SK-N-SH (cell line): ENCODE measurements at regions not wholly inside any gene's neighbourhood (a gene's known extent, or its start where the extent isn't known, plus 50 kb on each side); places are given as distances from the start of the nearest gene placed in this dataset.
A peak's percentile ranks its signal among the peaks of the same experiment; 100 is the strongest.

Experiments
- CTCF ChIA-PET: fragments of 300-600, 350-600 bp; formaldehyde crosslinking; extraction: SDS; loops from one replicate; lab custom pipeline; 2021; lab: Yijun Ruan, JAX
- POLR2A ChIA-PET: fragments of 350-600 bp; sonication (Branson Sonifier 250); formaldehyde crosslinking; extraction: SDS; loops from one replicate; lab custom pipeline; 2020; ENCODE audit warnings: antibody characterized with exemption, inconsistent platforms; lab: Yijun Ruan, JAX
- DNase-seq: peaks from one replicate; pipeline ENCODE4 v3.0.0; 2012
- H2AFZ ChIP-seq: fragments of 200-600 bp; sonication (generic); 2 replicates; pipeline ENCODE4 v1.8.1; 2016; ENCODE audit warnings: antibody characterized with exemption, mild to moderate bottlenecking, low read depth
- H3F3A ChIP-seq: fragments of 200-600 bp; sonication (generic); replicated peaks from 2 replicates; pipeline ENCODE3; 2016; ENCODE audit warnings: antibody characterized with exemption, mild to moderate bottlenecking; ENCODE audit not compliant: insufficient read depth
- H3K27ac ChIP-seq, 2 experiments: fragments of 200-500 bp in 1 of 2; fragments of 200-600 bp in 1 of 2; sonication (Bioruptor generic) in 1 of 2; sonication (generic), shearing (Covaris generic) in 1 of 2; 2 replicates each; pipeline versions ENCODE4 v1.5.1 to v1.6.1; 2014 to 2016; ENCODE audit warnings: low read depth in 2 of 2, inconsistent platforms in 1 of 2, low read length in 1 of 2, mild to moderate bottlenecking in 1 of 2, mixed read lengths in 1 of 2
- H3K27me3 ChIP-seq: fragments of 200-600 bp; sonication (generic), shearing (Covaris generic); 2 replicates; pipeline ENCODE4 v1.6.1; 2016; ENCODE audit warnings: mixed run types; ENCODE audit not compliant: insufficient read depth
- H3K36me3 ChIP-seq, 2 experiments: fragments of 200-500 bp in 1 of 2; fragments of 200-600 bp in 1 of 2; sonication (Bioruptor generic) in 1 of 2; sonication (generic) in 1 of 2; replicated peaks in 1 of 2; 2 replicates each; pipeline versions ENCODE3 to v1.5.1; 2014 to 2016; ENCODE audit warnings: low read length in 1 of 2, mild to moderate bottlenecking in 1 of 2; ENCODE audit not compliant: insufficient read depth in 2 of 2, control insufficient read depth in 1 of 2
- H3K4me1 ChIP-seq, 2 experiments: fragments of 200-500 bp in 1 of 2; fragments of 200-600 bp in 1 of 2; sonication (Bioruptor generic) in 1 of 2; sonication (generic), shearing (Covaris generic) in 1 of 2; 2 replicates each; pipeline versions ENCODE4 v1.5.1 to v1.6.1; 2014 to 2016; ENCODE audit warnings: low read depth in 1 of 2, low read length in 1 of 2, mixed run types in 1 of 2; ENCODE audit not compliant: insufficient read depth in 2 of 2, control insufficient read depth in 1 of 2
- H3K4me2 ChIP-seq: fragments of 200-600 bp; sonication (generic), shearing (Covaris generic); 2 replicates; pipeline ENCODE4 v1.6.1; 2017; ENCODE audit warnings: mixed run types
- H3K4me3 ChIP-seq, 2 experiments: fragments of 200-500 bp in 1 of 2; fragments of 200-600 bp in 1 of 2; sonication (Bioruptor generic) in 1 of 2; sonication (generic), shearing (Covaris generic) in 1 of 2; 2 replicates each; pipeline versions ENCODE4 v1.5.1 to v1.8.1; 2014 to 2016; ENCODE audit warnings: low read depth in 2 of 2, inconsistent platforms in 1 of 2, low read length in 1 of 2, mild to moderate bottlenecking in 1 of 2, mixed read lengths in 1 of 2, moderate library complexity in 1 of 2
- H3K79me2 ChIP-seq: fragments of 200-600 bp; sonication (generic); 2 replicates; pipeline ENCODE4 v1.8.1; 2017; ENCODE audit warnings: mild to moderate bottlenecking; ENCODE audit not compliant: insufficient read depth
- H3K9ac ChIP-seq: fragments of 200-600 bp; sonication (generic); 2 replicates; pipeline ENCODE4 v1.6.1; 2017; ENCODE audit warnings: mixed run types
- H3K9me2 ChIP-seq: fragments of 200-600 bp; sonication (generic); 2 replicates; pipeline ENCODE4 v1.6.1; 2017; ENCODE audit warnings: mixed run types
- H3K9me3 ChIP-seq: fragments of 200-600 bp; sonication (generic); 2 replicates; pipeline ENCODE4 v1.6.1; 2017; ENCODE audit warnings: mixed run types, mild to moderate bottlenecking, moderate library complexity
- H4K20me1 ChIP-seq: fragments of 200-600 bp; sonication (generic); 2 replicates; pipeline ENCODE4 v1.6.1; 2017; ENCODE audit warnings: mild to moderate bottlenecking, mixed run types; ENCODE audit not compliant: insufficient read depth
- IRF3 ChIP-seq: fragments of 150-350 bp; IDR thresholded peaks from 2 replicates; pipeline ENCODE4 v1.6.1; 2016; ENCODE audit warnings: mild to moderate bottlenecking, low read depth, low read length
- JUND ChIP-seq: IDR thresholded peaks from 2 replicates; pipeline ENCODE4 v1.4.0; 2012
- NRF1 ChIP-seq: IDR thresholded peaks from 2 replicates; pipeline ENCODE4 v1.6.1; 2012; ENCODE audit warnings: low read depth, mild to moderate bottlenecking, low read length
- PBX3 ChIP-seq: IDR thresholded peaks from 2 replicates; pipeline ENCODE4; 2012
- RAD21 ChIP-seq: IDR thresholded peaks from 2 replicates; pipeline ENCODE4 v1.6.1; 2012; ENCODE audit warnings: mild to moderate bottlenecking, low read length
- RCOR1 ChIP-seq: fragments of 150-350 bp; IDR thresholded peaks from 2 replicates; pipeline ENCODE4 v1.6.1; 2017; ENCODE audit warnings: antibody characterized with exemption, low read length
- RFX5 ChIP-seq: IDR thresholded peaks from 2 replicates; pipeline ENCODE4 v1.6.1; 2012; ENCODE audit warnings: mild to moderate bottlenecking, improper control_type of control experiment, low read length
- RXRA ChIP-seq: IDR thresholded peaks from 2 replicates; pipeline ENCODE4 v1.4.0; 2012; ENCODE audit warnings: low read depth, mild to moderate bottlenecking, borderline replicate concordance
- SMC3 ChIP-seq: IDR thresholded peaks from 2 replicates; pipeline ENCODE4 v1.6.1; 2012; ENCODE audit warnings: low read depth, low read length, improper control_type of control experiment
- TEAD4 ChIP-seq: IDR thresholded peaks from 2 replicates; pipeline ENCODE4 v1.4.0; 2012; ENCODE audit warnings: mild to moderate bottlenecking, borderline replicate concordance; ENCODE audit not compliant: insufficient read depth
- YY1 ChIP-seq: IDR thresholded peaks from 2 replicates; pipeline ENCODE4 v1.4.0; 2012; ENCODE audit warnings: low read depth, mild to moderate bottlenecking
- ZBTB33 ChIP-seq: IDR thresholded peaks from 2 replicates; pipeline ENCODE4 v1.4.0; 2012; ENCODE audit warnings: low read depth, borderline replicate concordance
- WGBS: methylation state at CpG from one replicate; pipeline ENCODE4 v1.1.6; 2017; ENCODE audit warnings: low lambda C conversion rate; 5-methylcytosine and 5-hydroxymethylcytosine counted together

GRCh38 chr4:138513535-138513934 lies 271.4 kb upstream of the SLC7A11 start:
- no peak overlapping the region for H3K4me2 ChIP-seq

GRCh38 chr4:138512756-138513155 lies 270.6 kb upstream of the SLC7A11 start:
- H3K27me3 ChIP-seq = no peaks in the 10 kb centered on the region
- H3K4me3 ChIP-seq = no peak overlapping the region
- no peak for TF ChIP-seq RCOR1
- no peak for TF ChIP-seq SMC3
- no peak for TF ChIP-seq RFX5
- TF ChIP-seq IRF3 = no peak
- TF ChIP-seq RAD21 = no peak
- no peak for TF ChIP-seq YY1
- ChIA-PET CTCF (no interaction called here), POLR2A (no interaction called here)
- H2AFZ ChIP-seq = no peak overlapping the region
- no peaks in the 10 kb centered on the region for H3K36me3 ChIP-seq
- no peak overlapping the region for H3K27ac ChIP-seq
- H3K9me2 ChIP-seq = no peaks in the 10 kb centered on the region
- H3K9ac ChIP-seq = no peak overlapping the region
- no peaks in the 10 kb centered on the region for H4K20me1 ChIP-seq
- H3K4me1 ChIP-seq = no peaks in the 10 kb centered on the region; a peak in 1 of 4 replicates
- H3K79me2 ChIP-seq = no peaks in the 10 kb centered on the region
- DNase-seq = no peak
- no peaks in the 10 kb centered on the region for H3F3A ChIP-seq
- H3K4me2 ChIP-seq = no peak overlapping the region
- no peaks in the 10 kb centered on the region for H3K9me3 ChIP-seq

More at GRCh38 chr4:138513535-138513934, 271.4 kb upstream of the SLC7A11 start:
- Histone ChIP-seq H3K9ac (no peak overlapping the region), H2AFZ (no peak overlapping the region), H3F3A (no peaks in the 10 kb centered on the region), H3K79me2 (no peaks in the 10 kb centered on the region), H3K4me1 (no peaks in the 10 kb centered on the region; a peak in 1 of 4 replicates)
- CTCF ChIA-PET = no interaction called here
- 50% methylated on average over 1 of the region's 1 CpG for WGBS
- no peak for DNase-seq
- TF ChIP-seq RCOR1 = no peak
- no peak for TF ChIP-seq SMC3
- no peak for TF ChIP-seq NRF1
- TF ChIP-seq RXRA = no peak
- TF ChIP-seq RAD21 = no peak
- no peak for TF ChIP-seq TEAD4
- TF ChIP-seq, all 33 proteins: peak for 0
- no peaks in the 10 kb centered on the region for H3K9me2 ChIP-seq
- no peaks in the 10 kb centered on the region for H4K20me1 ChIP-seq
- no peaks in the 10 kb centered on the region for H3K36me3 ChIP-seq
- no peaks in the 10 kb centered on the region for H3K27me3 ChIP-seq
- H3K9me3 ChIP-seq = no peaks in the 10 kb centered on the region
- H3K4me3 ChIP-seq = no peak overlapping the region
- POLR2A ChIA-PET = no interaction called here
- H3K27ac ChIP-seq = no peak overlapping the region

GRCh38 chr4:138510053-138510452 lies 267.9 kb upstream of the SLC7A11 start:
- POLR2A ChIA-PET = no interaction called here
- Histone ChIP-seq H3K9ac (no peak overlapping the region), H3K36me3 (no peaks in the 10 kb centered on the region), H3F3A (no peaks in the 10 kb centered on the region), H4K20me1 (no peaks in the 10 kb centered on the region), H3K27ac (no peak overlapping the region), H3K27me3 (no peaks in the 10 kb centered on the region), H3K4me2 (no peak overlapping the region), H3K4me1 (no peaks in the 10 kb centered on the region; a peak in 1 of 4 replicates), H3K9me3 (no peaks in the 10 kb centered on the region), H3K9me2 (no peaks in the 10 kb centered on the region), H3K4me3 (no peak overlapping the region), H3K79me2 (no peaks in the 10 kb centered on the region), H2AFZ (no peak overlapping the region)
- DNase-seq = no peak
- TF ChIP-seq PBX3 (no peak), ZBTB33 (no peak), JUND (0 out of 2 replicates have a peak, but pooled peaks have one; percentile 8)
- CTCF ChIA-PET = interaction anchor here (0.7 kb wide), 1 partner anchor 320 kb away, joined by 4 read pairs; no protein-coding TSS in a partner anchor
- 38% methylated on average over 3 of the region's 3 CpGs for WGBS
